GM18517 (cell line): ENCODE measurements at regions not wholly inside any gene's neighbourhood (a gene's known extent, or its start where the extent isn't known, plus 50 kb on each side); places are given as distances from the start of the nearest gene placed in this dataset.
"Not testable (repeated sequence)": the region's sequence is repeated elsewhere in the genome, so short reads cannot be mapped to it uniquely, and the experiment has no call there.

ENCODE experiments used
- ATAC-seq: cut with Tn5 transposase; IDR thresholded peaks from one replicate; pipeline ENCODE4 v1.9.1; 2021; ENCODE audit warnings: mild to moderate bottlenecking, moderate library complexity; ENCODE audit not compliant: unreplicated experiment

DNA sequence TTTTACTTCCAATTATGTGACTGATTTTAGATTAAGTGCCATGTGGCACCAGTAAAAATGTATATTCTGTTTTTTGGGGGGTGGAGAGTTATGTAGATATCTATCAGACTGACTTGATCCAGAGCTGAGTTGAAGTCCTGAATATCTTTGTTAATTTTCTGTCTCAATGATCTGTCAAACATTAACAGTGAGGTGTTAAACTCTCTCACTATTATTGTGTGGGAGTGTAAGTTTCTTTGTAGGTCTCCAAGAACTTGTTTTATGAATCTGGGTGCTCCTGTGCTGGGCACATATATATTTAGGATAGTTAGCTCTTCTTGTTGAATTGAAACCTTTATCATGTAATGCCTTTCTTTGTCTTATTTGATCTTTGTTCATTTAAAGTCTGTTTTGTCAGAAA is 276.5 kb upstream of the USP25 start:
- no peak for ATAC-seq

DNA sequence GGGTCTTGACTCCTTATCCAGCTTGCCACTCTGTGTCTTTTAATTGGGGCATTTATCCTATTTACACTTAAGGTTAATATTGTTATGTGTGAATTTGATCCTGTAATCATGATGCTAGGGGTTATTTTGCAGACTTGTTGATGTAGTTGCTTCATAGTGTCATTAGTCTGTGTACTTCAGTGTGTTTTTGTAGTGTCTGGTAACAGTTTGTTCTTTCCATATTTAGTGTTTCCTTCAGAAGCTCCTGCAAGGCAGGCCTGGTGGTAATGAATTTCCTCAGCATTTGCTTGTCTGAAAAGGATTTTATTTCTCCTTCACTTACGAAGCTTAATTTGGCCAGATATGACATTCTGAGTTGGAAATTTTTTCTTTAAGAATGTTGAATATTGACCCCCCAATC is 276.0 kb upstream of the USP25 start:
- ATAC-seq, result not testable (repeated sequence)

DNA sequence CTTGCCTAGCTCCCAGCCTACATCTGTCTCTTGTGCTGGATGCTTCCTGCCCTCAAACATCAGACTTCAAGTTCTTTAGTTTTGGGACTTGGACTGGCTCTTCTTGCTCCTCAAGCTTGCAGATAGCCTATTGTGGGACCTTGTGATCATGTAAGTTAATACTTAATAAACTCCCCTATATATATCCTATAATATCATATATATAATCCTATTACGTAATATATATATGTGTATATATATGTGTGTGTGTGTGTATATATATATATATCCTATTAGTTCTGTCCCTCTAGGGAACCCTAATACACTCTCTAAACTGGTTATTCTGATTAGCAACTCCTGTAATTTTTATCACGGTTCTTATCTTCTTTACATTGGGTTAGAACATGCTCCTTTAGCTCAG is 274.9 kb upstream of the USP25 start:
- not testable (repeated sequence) for ATAC-seq

DNA sequence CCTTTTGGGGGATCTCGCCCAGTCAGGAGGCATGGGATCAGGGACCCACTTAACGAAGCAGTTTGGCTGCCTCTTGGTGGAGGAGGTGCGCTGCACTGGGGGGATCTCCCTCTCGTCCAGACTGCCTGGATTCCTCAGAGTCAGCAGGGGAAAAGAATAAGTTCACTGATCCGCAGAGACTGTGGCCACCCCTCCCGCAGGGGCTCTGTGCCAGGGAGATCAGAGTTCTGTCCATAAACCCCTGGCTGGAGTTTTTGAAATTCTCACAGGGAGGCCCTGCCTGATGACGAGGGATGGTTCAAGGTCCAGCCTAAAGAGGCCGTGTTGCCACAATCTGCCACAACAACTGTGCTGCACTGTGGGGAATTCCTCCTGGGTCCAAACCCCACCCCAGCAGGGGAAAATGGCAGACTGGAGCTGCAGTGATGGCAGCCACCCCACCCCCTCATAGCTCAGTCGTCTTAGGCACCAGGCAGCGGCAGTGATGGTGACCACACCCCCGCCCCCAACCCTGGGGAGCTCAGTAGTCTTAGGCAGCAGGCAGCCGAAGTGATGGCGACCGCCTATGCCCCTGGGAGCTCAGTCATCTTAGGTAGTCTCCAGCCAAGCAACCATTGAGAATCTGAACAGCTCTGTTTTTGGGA is 273.8 kb upstream of the USP25 start:
- ATAC-seq, result no peak

DNA sequence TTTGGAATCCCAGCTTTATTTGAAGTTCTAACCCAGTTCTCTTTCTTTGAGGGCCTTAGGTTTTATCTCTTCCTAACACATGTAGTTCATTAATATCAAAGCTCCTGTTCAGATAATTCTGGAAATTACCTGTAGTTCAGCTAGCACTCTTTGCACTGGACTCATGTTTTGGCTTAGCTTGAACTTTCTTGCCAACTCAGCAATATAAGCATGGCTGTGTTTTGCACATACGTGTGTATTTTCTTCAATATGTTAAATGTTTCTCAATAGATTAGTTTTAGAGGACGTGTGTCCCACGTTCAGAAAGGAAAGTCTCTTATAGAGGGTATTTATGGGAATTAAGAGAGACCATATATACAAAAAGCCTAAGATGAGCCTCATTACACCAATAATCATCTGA is 271.8 kb upstream of the USP25 start:
- no peak for ATAC-seq

DNA sequence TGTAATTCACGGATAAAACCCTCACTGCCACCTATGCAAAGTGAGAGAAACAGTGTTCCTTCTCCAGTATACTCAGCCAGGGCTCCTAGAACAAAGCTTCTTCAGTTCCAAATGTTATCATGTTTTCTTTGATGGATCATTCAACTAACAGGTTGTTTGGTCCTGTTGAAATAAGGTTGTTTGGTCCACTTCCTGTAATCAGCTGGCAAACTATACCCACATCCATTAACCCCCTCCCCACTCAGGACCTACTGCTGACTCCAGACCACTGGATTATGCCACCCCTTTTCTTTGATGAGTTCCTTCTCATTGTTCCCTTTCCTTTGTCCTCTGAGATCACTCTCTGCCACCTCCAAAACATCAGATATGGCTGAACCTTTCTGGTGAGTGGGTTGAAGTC is 267.7 kb upstream of the USP25 start:
- no peak for ATAC-seq

DNA sequence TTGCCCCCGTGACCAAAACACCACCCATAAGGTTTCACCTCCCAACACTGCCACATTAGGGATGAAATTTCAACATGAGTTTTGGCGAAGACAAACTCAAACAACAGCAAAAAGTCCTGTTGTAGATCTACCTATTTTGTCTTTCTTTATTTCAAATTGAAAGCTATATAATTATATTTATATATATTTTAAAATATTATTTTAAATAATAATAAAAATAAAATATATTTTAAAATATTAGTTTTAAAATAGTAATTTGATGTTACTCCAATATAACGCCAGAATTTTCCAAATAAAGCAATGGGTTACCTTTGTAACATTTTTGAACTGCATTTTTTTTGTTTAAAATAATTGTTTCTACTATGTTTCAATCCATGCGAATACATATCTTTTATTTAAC is 263.5 kb upstream of the USP25 start:
- ATAC-seq, result no peak

DNA sequence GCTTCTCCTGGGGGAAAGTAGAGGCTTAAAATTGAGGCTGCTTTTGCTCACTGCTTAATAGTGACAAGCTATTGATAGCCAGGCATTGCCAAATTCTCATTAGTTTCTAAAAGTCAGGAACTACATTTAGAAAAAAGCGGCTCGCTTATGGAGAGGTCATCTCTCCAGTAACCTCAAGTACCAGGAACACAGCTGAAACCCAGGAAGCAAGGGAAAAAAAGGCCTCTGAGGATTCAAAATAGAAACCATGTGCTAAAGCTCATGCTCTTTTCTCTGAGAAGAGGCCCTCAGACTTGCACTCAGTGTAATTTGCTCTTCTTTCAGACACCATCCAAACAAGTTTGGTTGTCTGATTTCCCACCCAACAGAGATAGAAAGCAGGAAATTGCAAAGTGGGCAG is 261.4 kb upstream of the USP25 start:
- no peak for ATAC-seq

DNA sequence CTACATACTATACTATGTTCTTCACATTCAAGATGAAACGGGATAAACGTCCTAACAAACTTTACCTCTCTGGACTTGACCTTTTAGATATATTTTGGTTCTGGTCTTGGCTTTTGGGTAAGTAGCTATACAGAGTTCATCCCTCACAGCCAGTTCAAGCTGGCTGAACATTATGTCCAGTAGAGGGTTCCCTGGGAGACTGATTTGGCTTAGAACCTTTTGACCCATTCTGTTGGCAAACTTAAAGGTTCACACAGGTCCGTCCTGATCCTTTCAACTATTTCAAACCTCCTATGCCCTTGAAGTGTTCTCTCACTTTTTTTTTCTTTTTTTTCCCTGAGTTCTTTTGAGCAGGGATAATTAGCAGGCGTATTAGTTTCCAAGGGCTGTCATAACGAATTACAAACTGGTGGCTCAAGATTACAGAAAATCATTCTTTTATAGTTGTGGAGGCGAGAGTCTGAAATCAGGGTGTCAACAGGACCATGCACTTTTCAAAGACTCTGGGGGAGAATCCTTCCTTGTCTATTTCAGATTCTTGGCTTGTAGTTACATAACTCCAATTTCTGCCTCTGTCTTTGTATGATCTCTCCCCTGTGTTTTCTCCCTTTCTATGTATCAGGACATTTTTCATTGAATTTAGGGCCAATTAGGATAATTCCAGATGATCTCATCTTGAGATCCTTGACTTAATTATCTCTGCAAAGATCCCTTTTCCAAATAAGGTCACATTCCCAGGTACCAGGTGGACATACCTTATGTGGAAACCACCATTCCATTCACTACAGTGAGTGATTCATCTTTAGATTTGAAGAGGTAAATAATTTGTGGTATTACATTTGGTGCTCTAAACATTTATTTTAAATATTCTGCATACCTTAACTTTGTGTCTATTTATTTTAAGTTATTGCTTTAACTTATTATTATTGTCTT is 257.4 kb upstream of the USP25 start:
- no peak for ATAC-seq

DNA sequence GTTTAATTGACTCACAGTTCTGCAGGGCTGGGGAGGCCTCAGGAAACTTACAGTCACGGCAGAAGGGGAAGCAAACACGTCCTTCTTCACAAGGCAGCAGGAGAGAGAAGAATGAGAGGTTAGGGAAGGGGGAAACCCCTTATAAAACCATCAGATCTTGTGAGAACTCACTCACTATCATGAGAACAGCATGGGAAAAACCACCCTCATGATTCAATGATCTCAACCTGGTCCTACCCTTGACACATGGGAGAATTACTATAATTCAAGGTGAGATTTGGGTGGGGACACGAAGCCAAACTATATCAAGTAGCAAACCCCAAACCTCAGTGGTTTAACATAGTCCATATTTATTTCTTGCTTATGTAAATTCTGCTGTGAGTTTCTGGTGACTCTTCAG is 252.0 kb upstream of the USP25 start:
- ATAC-seq, result not testable (repeated sequence)

DNA sequence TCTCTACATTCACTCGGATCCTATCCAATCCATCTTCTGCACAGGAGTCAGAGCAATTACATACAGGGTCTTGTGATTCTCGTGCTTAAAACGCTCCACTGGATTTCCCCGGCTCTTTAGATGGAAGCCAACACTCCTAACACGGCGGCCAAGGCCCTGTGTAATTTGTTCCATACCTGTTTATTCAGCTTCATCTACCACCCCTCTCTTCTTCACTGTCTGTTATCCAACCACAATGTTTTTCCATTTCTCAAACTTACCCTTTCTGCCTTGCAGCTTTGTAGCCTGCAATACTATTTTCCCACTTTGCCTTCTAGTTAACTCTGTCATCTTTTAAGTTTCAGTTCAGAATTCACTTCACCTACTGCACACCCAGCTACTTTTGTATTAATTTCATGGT is 249.6 kb upstream of the USP25 start:
- ATAC-seq, result no peak

DNA sequence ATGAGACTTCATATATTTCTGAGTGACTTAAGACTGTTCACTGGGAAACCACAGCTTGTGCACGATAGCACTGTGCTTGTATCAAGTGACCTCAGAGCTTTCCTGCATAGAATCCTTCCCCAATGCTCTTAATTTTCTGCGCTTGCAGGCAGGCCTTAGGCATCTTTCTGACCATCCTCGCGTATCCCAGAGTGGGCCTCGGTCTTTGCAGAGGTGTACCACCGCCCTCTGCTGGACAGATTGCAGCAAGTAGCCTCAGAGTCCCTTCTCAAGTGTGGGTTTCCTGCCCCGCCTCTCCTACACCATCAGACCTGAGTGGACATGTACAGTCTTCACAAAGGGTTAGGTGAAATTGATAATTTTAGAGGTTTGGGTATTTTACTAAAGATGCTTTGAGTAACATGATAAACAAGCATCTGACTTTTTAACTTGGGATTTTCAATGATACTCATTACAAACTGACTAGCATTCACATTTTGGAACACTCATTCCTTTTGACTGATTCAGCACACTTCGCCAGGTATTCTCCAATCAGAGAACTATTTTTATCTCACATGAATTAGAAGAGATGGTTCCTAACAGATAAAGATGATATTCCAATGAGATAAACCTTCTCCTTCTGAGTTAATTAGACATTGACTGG is 246.5 kb upstream of the USP25 start:
- peak; percentile 97 for ATAC-seq

DNA sequence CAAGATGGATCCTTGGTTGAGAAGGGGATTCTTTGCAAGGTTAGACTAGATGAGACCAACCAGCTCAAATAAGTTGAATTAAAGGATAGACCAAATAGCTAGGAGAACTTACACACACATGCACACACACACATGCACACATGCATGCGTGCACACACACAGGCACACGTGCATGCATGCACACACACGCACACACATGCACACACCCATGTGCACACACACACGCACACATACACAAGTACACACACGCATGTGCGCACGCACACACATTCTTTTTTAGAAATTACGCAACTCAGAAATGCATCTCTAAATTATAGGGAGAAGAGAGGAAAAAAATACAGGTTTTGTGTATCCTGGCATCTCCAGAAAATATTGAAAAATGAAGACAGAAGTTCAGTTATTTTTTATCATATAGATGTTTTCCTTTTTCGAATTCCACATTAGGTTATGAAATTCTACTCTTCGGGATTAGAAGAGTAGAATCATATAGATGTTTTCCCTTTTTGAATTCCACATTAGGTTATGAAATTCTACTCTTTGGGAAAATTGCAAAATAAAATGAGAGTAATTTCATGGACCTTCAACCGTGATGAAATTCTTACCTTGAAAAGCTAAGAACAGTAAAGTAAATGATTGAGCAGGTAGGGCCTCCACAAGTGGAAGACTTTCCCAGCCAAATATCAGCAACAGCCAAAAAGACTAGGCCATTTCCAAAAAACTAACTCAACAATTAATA is 243.2 kb upstream of the USP25 start:
- ATAC-seq, result no peak

DNA sequence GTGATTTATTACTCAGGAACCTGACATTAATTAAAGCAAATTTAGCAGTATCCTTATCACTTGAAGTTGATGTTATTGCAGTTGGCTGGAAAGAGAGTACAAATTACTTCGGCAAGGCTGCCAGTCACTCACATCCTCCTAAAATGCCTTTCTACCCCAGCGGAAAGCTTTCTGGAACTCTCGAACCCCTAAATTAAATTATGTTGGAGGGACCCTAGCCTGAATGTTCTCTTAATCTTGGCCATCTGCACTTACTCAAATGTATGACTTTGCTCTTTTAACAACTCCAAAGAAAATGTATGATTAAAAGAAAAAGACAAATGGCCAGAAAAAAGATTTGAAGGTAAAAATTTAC is 242.6 kb upstream of the USP25 start:
- ATAC-seq, result no peak

DNA sequence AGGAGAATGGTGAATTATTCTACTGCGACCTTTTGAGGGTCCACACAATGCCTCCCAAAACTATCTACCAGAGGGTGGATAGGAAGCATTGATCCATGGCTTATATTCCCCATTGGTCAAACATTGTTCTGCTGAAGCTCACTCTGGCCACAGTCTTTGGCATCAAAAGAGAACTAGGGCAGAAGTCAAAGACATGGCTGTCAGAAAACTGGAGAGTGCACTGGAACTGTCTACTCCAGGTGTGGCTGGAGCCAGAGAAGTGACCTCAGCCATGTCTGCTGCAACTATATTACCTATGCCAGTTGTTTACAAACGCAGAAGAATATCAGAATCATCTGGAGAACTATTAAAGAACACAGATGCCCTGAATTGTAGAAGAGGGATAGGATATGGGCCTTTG is 238.7 kb upstream of the USP25 start:
- ATAC-seq, result no peak

DNA sequence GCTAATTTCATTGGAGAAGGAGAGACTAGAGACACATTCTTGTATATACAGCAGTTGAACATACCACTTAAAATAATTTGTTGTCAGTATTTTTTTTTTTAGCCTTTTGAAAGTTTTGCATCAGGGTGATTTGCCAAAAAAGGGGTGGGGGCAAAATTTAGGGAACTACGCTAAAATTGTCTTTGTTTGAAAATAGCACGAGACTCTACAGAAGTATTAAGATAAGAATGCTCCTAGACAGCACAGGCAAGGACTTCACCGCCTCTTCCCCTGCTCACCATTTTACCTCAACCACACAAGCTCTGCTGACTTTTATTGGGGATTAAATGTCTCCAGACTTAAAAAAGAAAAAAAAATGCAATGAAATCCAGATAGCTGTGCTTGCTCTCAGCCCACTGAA is 236.1 kb upstream of the USP25 start:
- ATAC-seq, result no peak

DNA sequence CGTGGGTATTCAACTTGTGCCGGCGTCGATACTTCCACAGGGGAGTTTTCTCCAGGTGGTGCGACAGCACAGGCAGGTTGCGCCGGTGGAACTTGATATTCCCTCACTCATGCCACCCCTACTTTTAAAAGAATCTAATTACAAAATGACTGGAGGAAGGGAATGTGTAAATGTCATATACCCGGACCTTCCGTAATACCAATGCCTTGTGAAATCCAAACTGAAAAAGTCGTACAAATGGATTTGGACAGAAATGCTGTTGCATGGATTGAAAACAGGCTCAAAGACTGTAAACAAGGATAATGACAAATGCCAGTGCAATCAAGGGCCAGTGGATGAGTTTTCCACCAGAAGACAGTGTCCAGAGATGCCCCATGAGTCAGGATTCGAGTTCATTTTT is 235.3 kb upstream of the USP25 start:
- no peak for ATAC-seq

DNA sequence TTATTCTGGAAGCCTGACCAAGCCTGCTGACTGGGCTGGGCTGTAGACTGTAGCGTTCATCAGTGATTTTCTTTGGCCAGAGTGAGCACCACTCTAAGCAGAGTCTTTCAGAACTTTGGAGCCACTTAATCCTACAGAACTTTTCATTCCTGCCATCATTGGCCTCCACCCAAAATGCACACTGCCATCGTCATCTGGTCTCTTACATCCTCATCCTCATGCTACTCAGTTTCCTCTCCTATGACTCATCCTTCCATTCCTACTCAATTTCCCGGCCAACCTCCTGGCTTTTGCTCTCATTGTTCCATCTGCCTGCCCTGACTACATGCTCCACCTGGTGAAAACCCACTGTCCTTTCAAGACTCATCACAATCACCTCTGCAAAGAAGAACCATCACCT is 233.8 kb upstream of the USP25 start:
- no peak for ATAC-seq

DNA sequence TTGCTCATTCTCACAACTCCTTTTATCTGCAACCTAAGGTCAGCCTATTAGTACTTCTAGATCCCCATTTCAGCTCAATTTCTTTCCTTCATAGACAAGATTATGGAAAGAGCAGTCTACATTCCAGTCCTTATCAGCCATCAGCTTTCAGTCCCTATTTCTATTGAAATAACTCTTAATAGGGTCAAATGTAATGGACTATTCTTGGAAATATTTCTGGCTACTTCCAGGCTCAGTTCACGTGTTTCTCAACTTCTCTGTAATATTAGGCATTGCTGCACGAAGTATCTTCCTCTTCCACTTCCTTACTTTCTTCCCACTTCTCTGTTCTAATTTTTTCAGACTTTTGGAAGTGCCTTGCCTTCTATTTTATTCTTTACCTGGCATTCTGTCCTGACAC is 232.9 kb upstream of the USP25 start:
- ATAC-seq, result no peak

DNA sequence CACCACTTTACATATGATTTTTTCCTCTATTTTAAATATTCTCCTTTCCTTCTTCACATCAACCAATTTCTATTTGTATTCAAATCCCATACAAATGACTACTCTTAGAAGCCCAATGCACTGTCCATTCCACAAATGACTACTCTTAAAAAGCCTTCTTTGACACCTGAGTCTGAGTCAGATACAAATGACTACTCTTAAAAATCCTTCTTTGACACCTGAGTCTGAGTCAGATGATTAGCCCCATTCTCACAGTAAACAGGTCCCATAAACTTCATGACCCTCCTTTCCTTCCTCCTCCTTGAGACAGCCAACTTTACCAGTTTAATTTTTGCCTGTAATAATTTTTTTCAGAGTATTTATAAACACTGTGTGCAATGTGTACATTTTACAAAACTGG is 231.3 kb upstream of the USP25 start:
- ATAC-seq, result no peak

DNA sequence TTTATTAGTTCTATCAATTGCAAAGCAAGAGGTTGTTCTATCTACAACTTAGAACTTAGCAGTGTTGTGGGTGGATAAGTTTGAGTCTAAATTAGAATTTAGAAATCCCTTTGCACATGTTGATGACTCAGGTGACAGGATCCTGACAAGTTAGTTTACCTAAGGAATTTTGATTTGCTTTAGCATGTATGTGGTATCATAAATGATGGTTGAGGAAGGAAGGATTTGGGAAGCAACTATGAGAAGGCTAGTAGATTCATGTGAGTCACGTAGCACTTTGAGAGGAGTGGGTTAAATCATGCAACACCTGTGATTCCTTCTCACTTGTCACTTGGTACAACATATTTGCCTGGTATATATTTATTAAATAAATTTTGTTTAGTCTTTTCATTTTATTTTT is 223.7 kb upstream of the USP25 start:
- ATAC-seq, result no peak
